HCT116 (cell line): ENCODE measurements at regions not wholly inside any gene's neighbourhood (a gene's known extent, or its start where the extent isn't known, plus 50 kb on each side); places are given as distances from the start of the nearest gene placed in this dataset.

ENCODE experiments used
- CBX3 ChIP-seq: IDR thresholded peaks from 2 replicates; pipeline ENCODE4 v1.6.1; 2012; ENCODE audit warnings: low read depth
- EZH2 ChIP-seq: fragments of 200-600 bp; sonication (generic); IDR thresholded peaks from 2 replicates; pipeline ENCODE4 v1.6.1; 2017; ENCODE audit warnings: antibody characterized with exemption, mixed run types
- EZH2phosphoT487 ChIP-seq: fragments of 200-600 bp; IDR thresholded peaks from 2 replicates; pipeline ENCODE4 v1.6.1; 2018; ENCODE audit warnings: antibody characterized with exemption, borderline replicate concordance
- POLR2A ChIP-seq: IDR thresholded peaks from 2 replicates; pipeline ENCODE4 v1.7.0; 2011; ENCODE audit warnings: borderline replicate concordance; ENCODE audit not compliant: insufficient read depth, insufficient read length; ENCODE audit errors: extremely low read depth
- REST ChIP-seq: IDR thresholded peaks from 2 replicates; pipeline ENCODE4 v1.6.1; 2012; ENCODE audit warnings: low read depth
- YY1 ChIP-seq: IDR thresholded peaks from 2 replicates; pipeline ENCODE4 v1.6.1; 2011; ENCODE audit warnings: low read length, low read depth, moderate library complexity, mild to moderate bottlenecking; ENCODE audit not compliant: insufficient replicate concordance; ENCODE audit errors: extremely low read depth

GRCh38 chr2:59223742-59224141 is 982.6 kb upstream of the FANCL start:
- TF ChIP-seq EZH2 (no peak), POLR2A (no peak), REST (no peak), CBX3 (no peak), EZH2phosphoT487 (no peak), YY1 (no peak)
